GM18858 (cell line): ENCODE measurements at regions not wholly inside any gene's neighbourhood (a gene's known extent, or its start where the extent isn't known, plus 50 kb on each side); places are given as distances from the start of the nearest gene placed in this dataset.

Source experiments
- ATAC-seq: cut with Tn5 transposase; IDR thresholded peaks from one replicate; pipeline ENCODE4 v1.9.1; 2021; ENCODE audit not compliant: unreplicated experiment

GRCh38 chr6:14031516-14031915 is 86.1 kb upstream of the CD83 start:
- no peak for ATAC-seq

GRCh38 chr6:14035071-14035847 is 82.3 kb upstream of the CD83 start:
- no peak for ATAC-seq

- no peak for ATAC-seq
These were observed 81.7 kb upstream of the CD83 start for GRCh38 chr6:14035874-14036273.

- ATAC-seq = no peak
These were observed 80.7 kb upstream of the CD83 start for GRCh38 chr6:14036911-14037310.

- ATAC-seq = no peak
These were observed 79.9 kb upstream of the CD83 start for GRCh38 chr6:14037402-14038277.

- no peak for ATAC-seq
These were observed 78.8 kb upstream of the CD83 start for GRCh38 chr6:14038467-14039437.

- no peak for ATAC-seq
These were observed 77.5 kb upstream of the CD83 start for GRCh38 chr6:14040042-14040441.

- ATAC-seq = no peak
These were observed 71.0 kb upstream of the CD83 start for GRCh38 chr6:14046476-14047068.

- ATAC-seq = no peak
These were observed 70.3 kb upstream of the CD83 start for GRCh38 chr6:14047151-14047740.

GRCh38 chr6:14048837-14049236 is 68.7 kb upstream of the CD83 start:
- ATAC-seq = no peak

- ATAC-seq = no peak
These were observed 66.2 kb upstream of the CD83 start for GRCh38 chr6:14051355-14051754.

- no peak for ATAC-seq
These were observed 63.8 kb upstream of the CD83 start for GRCh38 chr6:14053811-14054210.

GRCh38 chr6:14055541-14055940 is 62.0 kb upstream of the CD83 start:
- no peak for ATAC-seq

- no peak for ATAC-seq
These were observed 59.4 kb upstream of the CD83 start for GRCh38 chr6:14058029-14058695.

- ATAC-seq = no peak
These were observed 58.8 kb upstream of the CD83 start for GRCh38 chr6:14058735-14059134.

GRCh38 chr6:14059791-14060436 is 57.7 kb upstream of the CD83 start:
- ATAC-seq = no peak

- ATAC-seq = no peak
These were observed 56.6 kb upstream of the CD83 start for GRCh38 chr6:14060971-14061370.

GRCh38 chr6:14061643-14062042 is 55.9 kb upstream of the CD83 start:
- ATAC-seq = no peak

- no peak for ATAC-seq
These were observed 55.1 kb upstream of the CD83 start for GRCh38 chr6:14062345-14063029.
